Hepatocyte (in vitro differentiated cells): ENCODE measurements at regions not wholly inside any gene's neighbourhood (a gene's known extent, or its start where the extent isn't known, plus 50 kb on each side); places are given as distances from the start of the nearest gene placed in this dataset.

Experiments used
- CTCF ChIP-seq: fragments of 200-600 bp; sonication (generic); IDR thresholded peaks from 2 replicates; pipeline ENCODE4 v1.5.1; 2016; ENCODE audit warnings: antibody characterized with exemption, mild to moderate bottlenecking; ENCODE audit not compliant: poor library complexity
- EZH2 ChIP-seq: fragments of 200-600 bp; sonication (generic); IDR thresholded peaks from 2 replicates; pipeline ENCODE4 v1.6.1; 2016; ENCODE audit warnings: antibody characterized with exemption, mild to moderate bottlenecking, borderline replicate concordance
- EZH2phosphoT487 ChIP-seq: fragments of 200-600 bp; sonication (generic); IDR thresholded peaks from one replicate; pipeline ENCODE4 v1.6.1; 2018; ENCODE audit warnings: antibody characterized with exemption, mild to moderate bottlenecking, low read depth, moderate library complexity; ENCODE audit not compliant: unreplicated experiment, severe bottlenecking

- TF ChIP-seq CTCF: no peak
- no peak for TF ChIP-seq EZH2phosphoT487
- no peak for TF ChIP-seq EZH2
Observed at GRCh38 chr7:68725843-68726785, 872.2 kb upstream of the AUTS2 start.
